GM18499 (cell line): ENCODE measurements at regions not wholly inside any gene's neighbourhood (a gene's known extent, or its start where the extent isn't known, plus 50 kb on each side); places are given as distances from the start of the nearest gene placed in this dataset.

Experiments used
- ATAC-seq: cut with Tn5 transposase; IDR thresholded peaks from one replicate; pipeline ENCODE4 v1.9.1; 2021; ENCODE audit warnings: moderate number of reproducible peaks; ENCODE audit not compliant: insufficient read depth, unreplicated experiment

GRCh38 chr18:59085126-59085794, 54.4 kb upstream of the SEC11C start:
- ATAC-seq: no peak

DNA sequence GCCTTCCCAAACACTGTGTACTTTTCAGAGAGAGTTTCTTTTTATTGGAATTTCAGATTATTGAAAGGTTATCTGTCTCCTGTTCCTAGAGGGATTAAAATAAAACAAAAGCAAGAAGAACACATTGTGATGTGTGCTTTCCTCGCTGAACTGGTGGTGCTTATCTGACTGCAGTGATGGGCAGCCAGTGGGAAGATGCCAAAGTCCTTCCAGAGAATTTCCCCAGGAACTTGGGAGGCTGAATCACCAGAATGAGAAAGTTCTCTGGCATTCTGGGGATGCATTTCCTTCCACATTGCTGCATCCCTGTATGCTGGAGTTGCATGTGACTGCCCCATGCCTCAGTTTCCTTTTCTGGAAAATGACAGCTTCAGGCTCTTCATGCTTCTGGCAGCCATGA, 53.9 kb upstream of the SEC11C start:
- no peak for ATAC-seq

GRCh38 chr18:59086522-59086921, 53.2 kb upstream of the SEC11C start:
- no peak for ATAC-seq

DNA sequence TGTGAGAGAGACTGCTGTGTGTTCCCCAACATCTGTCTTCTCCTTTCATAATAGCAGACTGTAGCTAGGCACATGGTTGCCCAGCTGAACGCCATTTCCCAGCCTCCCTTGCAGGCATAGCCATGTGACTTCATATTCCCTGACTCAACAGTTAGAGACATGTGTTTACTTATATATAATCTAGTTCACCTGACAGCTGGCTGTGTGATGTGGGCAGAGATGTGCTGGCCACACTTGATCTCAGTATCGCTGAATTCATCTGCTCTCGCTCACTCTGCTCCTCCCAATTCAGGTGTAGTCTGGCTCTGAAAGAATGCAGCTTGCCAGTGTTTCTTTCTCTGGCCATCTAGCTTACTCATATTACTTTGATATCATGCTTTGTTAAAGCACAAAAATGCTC, 52.3 kb upstream of the SEC11C start:
- ATAC-seq: no peak
